Endothelial cell of umbilical vein (primary cell): ENCODE measurements at regions not wholly inside any gene's neighbourhood (a gene's known extent, or its start where the extent isn't known, plus 50 kb on each side); places are given as distances from the start of the nearest gene placed in this dataset.

Experiments
- EZH2 ChIP-seq: IDR thresholded peaks from 2 replicates; pipeline ENCODE4 v1.6.1; 2012; ENCODE audit warnings: borderline replicate concordance, low read depth, mild to moderate bottlenecking, moderate library complexity, low read length, inconsistent platforms; ENCODE audit not compliant: severe bottlenecking
- GATA2 ChIP-seq: IDR thresholded peaks from 2 replicates; pipeline ENCODE4 v1.7.0; 2011; ENCODE audit warnings: low read depth, mild to moderate bottlenecking, moderate library complexity, mixed read lengths, low read length; ENCODE audit not compliant: insufficient read length, insufficient read depth
- POLR2A ChIP-seq: IDR thresholded peaks from 2 replicates; pipeline ENCODE4 v1.6.1; 2012; ENCODE audit warnings: low read depth, mild to moderate bottlenecking, control low read depth, low read length
- POLR2AphosphoS5 ChIP-seq: IDR thresholded peaks from 2 replicates; pipeline ENCODE4 v1.6.1; 2012; ENCODE audit warnings: low read depth, mild to moderate bottlenecking, control low read depth, low read length, moderate library complexity; ENCODE audit not compliant: insufficient read depth
- TF ChIP-seq, protein P1 (sequence below), 2 donors: IDR thresholded peaks; 1 replicate in 1 of 2; 2 replicates in 1 of 2; pipeline ENCODE4 v1.5.1; 2011; ENCODE audit warnings: low read length in 2 of 2, mild to moderate bottlenecking in 2 of 2, moderate library complexity in 2 of 2, control low read depth in 1 of 2, inconsistent platforms in 1 of 2, low read depth in 1 of 2; ENCODE audit not compliant: insufficient read depth in 1 of 2; ENCODE audit errors: extremely low read depth in 1 of 2

DNA sequence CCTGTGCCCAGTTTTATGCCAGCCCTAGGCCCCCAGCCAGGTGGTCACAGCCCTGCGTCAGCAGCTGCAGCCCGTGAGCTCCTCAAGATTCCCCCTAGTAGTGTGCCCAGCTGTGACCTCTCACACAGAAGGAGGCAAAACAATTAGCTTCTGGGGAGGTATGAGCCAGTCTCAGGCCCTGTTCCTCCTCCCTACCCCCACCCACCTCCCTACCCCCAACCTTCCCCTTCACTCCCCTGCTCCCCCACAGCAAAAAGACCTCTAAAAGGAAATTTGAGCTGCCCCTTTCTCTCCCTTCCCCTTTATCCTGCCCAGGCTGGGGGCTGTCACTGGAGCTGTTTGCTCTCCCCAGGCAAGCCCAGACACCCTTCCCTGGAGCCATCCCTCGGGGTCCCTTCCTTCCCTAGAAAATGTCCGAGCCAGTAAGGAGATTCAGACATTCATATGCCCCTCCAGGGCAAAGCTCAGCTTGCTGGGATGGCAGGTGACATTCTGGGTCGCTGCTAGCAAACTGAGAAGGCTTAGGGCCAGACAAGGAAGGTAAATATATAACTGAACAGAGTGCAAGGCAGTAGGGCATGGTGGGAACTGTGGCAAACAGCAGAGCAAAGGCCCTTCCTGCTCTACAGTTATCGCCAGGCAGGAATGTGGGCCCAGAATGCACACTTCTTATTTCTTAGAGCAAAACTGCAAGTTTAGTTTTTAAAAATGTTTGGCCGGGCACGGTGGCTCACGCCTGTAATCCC is 300.2 kb downstream of the MN1 start:
- no peak for TF ChIP-seq POLR2A
- TF ChIP-seq, protein P1, sequence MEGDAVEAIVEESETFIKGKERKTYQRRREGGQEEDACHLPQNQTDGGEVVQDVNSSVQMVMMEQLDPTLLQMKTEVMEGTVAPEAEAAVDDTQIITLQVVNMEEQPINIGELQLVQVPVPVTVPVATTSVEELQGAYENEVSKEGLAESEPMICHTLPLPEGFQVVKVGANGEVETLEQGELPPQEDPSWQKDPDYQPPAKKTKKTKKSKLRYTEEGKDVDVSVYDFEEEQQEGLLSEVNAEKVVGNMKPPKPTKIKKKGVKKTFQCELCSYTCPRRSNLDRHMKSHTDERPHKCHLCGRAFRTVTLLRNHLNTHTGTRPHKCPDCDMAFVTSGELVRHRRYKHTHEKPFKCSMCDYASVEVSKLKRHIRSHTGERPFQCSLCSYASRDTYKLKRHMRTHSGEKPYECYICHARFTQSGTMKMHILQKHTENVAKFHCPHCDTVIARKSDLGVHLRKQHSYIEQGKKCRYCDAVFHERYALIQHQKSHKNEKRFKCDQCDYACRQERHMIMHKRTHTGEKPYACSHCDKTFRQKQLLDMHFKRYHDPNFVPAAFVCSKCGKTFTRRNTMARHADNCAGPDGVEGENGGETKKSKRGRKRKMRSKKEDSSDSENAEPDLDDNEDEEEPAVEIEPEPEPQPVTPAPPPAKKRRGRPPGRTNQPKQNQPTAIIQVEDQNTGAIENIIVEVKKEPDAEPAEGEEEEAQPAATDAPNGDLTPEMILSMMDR (IDR thresholded peaks at IDR 0.05; ENCODE audit: extremely low read depth in 1 of 2, insufficient read depth in 1 of 2, low read depth in 1 of 2, low read length in 2 of 2): no peak
- no peak for TF ChIP-seq EZH2
- no peak for TF ChIP-seq GATA2
- TF ChIP-seq POLR2AphosphoS5: no peak
